Loucy (cell line): ENCODE measurements at regions not wholly inside any gene's neighbourhood (a gene's known extent, or its start where the extent isn't known, plus 50 kb on each side); places are given as distances from the start of the nearest gene placed in this dataset.

Experiments used
- CTCF ChIP-seq: fragments of 200-600 bp; sonication (generic); conservative IDR thresholded peaks from 2 replicates; pipeline ENCODE4 v1.5.1; 2014; ENCODE audit warnings: mild to moderate bottlenecking, antibody characterized with exemption, low read length
- EZH2phosphoT487 ChIP-seq: fragments of 200-600 bp; IDR thresholded peaks from 2 replicates; pipeline ENCODE4 v1.6.1; 2018; ENCODE audit warnings: antibody characterized with exemption, mild to moderate bottlenecking, moderate library complexity, borderline replicate concordance

GRCh38 chr14:97180304-97181200 lies 383.4 kb downstream of the VRK1 start:
- TF ChIP-seq CTCF (no peak), EZH2phosphoT487 (no peak)
